Lower leg skin (tissue), 4 donors: ENCODE measurements at regions not wholly inside any gene's neighbourhood (a gene's known extent, or its start where the extent isn't known, plus 50 kb on each side); places are given as distances from the start of the nearest gene placed in this dataset.

ENCODE experiments used
- DNase-seq, 2 donors: peaks; one replicate each; pipeline ENCODE4 v3.0.0-alpha.2; 2019; ENCODE audit warnings: low spot score in 2 of 2
- H3K4me3 ChIP-seq: fragments of 200-600 bp; sonication (generic); 2 replicates; pipeline ENCODE4 v1.5.1; 2017; ENCODE audit warnings: mild to moderate bottlenecking, low read depth; ENCODE audit not compliant: poor library complexity, severe bottlenecking
- POLR2A ChIP-seq, 2 donors: fragments of 450-650 bp; IDR thresholded peaks; one replicate each; pipeline ENCODE4 v1.6.1; 2016 to 2017; ENCODE audit warnings: antibody characterized with exemption in 2 of 2, mild to moderate bottlenecking in 1 of 2, moderate library complexity in 1 of 2
- WGBS, 2 donors: methylation state at CpG; one replicate each; pipeline ENCODE4 v1.1.5; 2018; 5-methylcytosine and 5-hydroxymethylcytosine counted together
- intact Hi-C: fragments of 100-400 bp; cut with DNase I; formaldehyde crosslinking; loops from one replicate; pipeline ENCODE4 v1.15.0; 2023; ENCODE audit warnings: low total_unique reads
- TF ChIP-seq, protein P1 (sequence below), 3 donors: fragments of 450-650 bp; IDR thresholded peaks; one replicate each; pipeline ENCODE4 v1.5.1; 2016; ENCODE audit warnings: antibody characterized with exemption in 3 of 3, mild to moderate bottlenecking in 3 of 3, moderate library complexity in 2 of 3

DNA sequence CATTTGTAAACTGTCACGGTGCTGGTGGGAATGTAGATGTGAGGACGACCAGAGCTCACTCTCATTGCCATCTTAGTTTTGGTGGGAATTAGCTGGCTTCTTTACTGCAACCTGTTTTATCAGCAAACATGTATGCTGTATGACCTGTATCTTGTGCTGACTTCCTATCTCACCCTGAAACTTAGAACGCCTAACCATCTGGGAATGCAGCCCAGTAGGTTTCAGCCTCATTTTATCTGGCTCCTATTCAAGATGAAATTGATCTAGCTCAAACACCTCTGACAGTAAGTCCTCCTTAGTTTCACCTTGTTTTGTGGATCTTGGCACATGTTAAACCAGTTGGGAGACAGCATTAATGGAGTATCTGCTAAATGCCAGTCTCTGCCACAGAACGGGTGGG, 174.6 kb downstream of the HLX start:
- no peak for TF ChIP-seq POLR2A (IDR thresholded peaks at IDR 0.05)
- TF ChIP-seq, protein P1, sequence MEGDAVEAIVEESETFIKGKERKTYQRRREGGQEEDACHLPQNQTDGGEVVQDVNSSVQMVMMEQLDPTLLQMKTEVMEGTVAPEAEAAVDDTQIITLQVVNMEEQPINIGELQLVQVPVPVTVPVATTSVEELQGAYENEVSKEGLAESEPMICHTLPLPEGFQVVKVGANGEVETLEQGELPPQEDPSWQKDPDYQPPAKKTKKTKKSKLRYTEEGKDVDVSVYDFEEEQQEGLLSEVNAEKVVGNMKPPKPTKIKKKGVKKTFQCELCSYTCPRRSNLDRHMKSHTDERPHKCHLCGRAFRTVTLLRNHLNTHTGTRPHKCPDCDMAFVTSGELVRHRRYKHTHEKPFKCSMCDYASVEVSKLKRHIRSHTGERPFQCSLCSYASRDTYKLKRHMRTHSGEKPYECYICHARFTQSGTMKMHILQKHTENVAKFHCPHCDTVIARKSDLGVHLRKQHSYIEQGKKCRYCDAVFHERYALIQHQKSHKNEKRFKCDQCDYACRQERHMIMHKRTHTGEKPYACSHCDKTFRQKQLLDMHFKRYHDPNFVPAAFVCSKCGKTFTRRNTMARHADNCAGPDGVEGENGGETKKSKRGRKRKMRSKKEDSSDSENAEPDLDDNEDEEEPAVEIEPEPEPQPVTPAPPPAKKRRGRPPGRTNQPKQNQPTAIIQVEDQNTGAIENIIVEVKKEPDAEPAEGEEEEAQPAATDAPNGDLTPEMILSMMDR (IDR thresholded peaks at IDR 0.05) = no peak
- H3K4me3 ChIP-seq = no peak overlapping the region
- no peak for DNase-seq
- 63 to 65% methylated on average over 4 of the region's 4 CpGs for WGBS, 2 donors
- intact Hi-C loops = no loop called here

DNA sequence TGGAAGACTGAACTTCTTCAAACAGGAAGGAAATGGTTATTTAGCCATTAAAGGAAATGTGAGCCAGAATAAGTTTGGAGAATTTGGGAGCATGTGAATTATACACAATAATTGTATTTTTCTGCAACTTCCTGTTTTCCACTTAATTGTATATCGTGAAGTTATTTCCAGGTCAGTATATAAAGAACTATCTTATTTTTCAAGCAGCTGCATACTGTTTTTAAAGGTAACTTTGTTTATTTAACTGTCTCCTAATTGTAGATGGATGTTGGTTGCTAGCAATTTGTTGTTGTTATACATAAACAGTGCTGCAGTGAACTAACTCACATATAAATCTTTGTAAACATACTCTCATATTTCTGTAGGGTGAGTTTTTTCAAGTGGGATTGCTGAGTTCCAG, 180.3 kb downstream of the HLX start:
- 66 to 68% methylated on average over 1 of the region's 1 CpG for WGBS, 2 donors
- intact Hi-C loops = no loop called here
- DNase-seq = no peak
- no peak overlapping the region for H3K4me3 ChIP-seq
- TF ChIP-seq, protein P1 (IDR thresholded peaks at IDR 0.05) = no peak
- TF ChIP-seq POLR2A (IDR thresholded peaks at IDR 0.05) = no peak

DNA sequence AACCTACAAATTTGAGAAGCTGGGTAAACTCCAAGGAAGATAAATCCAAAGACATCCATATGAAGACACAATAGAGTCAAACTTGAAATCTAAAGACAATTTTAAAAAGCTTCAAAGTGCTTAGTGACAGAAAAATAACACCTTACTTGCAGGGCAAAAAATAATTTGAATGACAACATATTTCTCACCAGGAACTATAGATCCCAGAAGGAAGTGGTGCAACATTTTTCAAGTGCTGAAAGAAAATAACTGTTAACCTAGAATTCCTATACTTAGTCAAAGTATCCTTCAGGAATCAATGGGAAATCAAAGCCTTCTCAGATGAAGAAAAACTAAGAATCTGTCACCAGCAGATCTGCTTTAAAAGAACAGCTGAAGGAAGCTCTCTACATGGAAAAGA, 184.4 kb downstream of the HLX start:
- no peak for DNase-seq
- intact Hi-C loops = no loop called here
- no peak overlapping the region for H3K4me3 ChIP-seq
- no peak for TF ChIP-seq POLR2A (IDR thresholded peaks at IDR 0.05)
- TF ChIP-seq, protein P1 (IDR thresholded peaks at IDR 0.05) = no peak

DNA sequence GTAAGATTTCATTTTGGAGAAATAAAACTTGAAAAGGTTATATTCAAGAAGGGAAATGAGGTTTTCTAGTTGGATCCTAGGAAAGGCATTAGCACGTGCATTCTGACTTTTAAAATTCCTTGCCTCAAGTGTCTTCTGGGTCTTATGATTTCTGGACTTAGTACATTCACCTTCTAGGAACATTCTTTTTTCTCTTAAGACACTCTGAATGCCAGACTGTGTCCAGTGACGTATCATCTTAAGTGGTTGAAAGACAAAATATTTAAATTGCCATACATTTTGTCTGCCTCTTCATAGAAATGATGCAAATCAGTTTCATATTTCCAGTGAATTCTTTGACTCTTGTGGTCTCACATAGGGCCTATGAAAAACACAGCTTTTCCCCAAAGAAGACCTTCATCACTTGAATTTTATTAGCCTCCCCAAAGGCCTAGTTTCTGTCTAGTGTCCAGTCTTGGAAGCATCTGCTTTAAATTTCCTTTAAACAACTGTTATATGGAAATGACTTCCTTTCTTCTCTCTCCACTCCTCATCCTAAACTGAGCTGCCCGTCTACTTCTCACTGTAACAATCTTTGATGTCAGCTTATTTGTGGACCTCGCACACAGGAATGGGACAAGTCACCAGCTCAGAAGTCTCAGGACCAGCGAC, 187.2 kb downstream of the HLX start:
- DNase-seq = no peak
- intact Hi-C loops = no loop called here
- WGBS, 2 donors = 81 to 83% methylated on average over 5 of the region's 5 CpGs
- no peak for TF ChIP-seq POLR2A (IDR thresholded peaks at IDR 0.05)
- TF ChIP-seq, protein P1 (IDR thresholded peaks at IDR 0.05) = no peak
- H3K4me3 ChIP-seq = no peak overlapping the region

DNA sequence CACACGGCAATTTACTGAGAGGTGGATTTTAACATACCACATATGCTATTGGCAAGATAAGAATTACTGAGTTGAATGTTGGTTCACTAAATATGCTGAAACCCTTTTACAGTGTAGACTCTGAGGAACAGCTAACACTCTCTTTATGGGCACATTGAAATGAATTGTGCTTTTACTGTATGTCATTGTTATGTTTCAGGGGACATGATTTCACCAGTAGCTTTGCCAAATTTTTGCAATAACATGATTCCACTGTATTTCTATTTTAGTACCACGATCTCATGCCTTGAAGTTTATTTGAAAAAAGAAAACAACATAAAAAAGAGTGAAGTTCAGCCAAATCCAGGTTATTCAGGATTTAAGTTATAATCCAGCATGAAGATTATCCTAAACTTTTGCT, 188.5 kb downstream of the HLX start:
- TF ChIP-seq, protein P1 (IDR thresholded peaks at IDR 0.05) = no peak
- TF ChIP-seq POLR2A (IDR thresholded peaks at IDR 0.05) = no peak
- intact Hi-C loops = no loop called here
- no peak for DNase-seq
- H3K4me3 ChIP-seq = no peak overlapping the region
- WGBS, 2 donors = 57% methylated on average over 2 of the region's 2 CpGs
